DOHH2 (cell line): ENCODE measurements at regions not wholly inside any gene's neighbourhood (a gene's known extent, or its start where the extent isn't known, plus 50 kb on each side); places are given as distances from the start of the nearest gene placed in this dataset.

Source experiments
- H3F3A ChIP-seq: fragments of 200-600 bp; sonication (generic), shearing (Covaris generic); 2 replicates; pipeline ENCODE4 v1.6.0; 2016; ENCODE audit warnings: antibody characterized with exemption, mild to moderate bottlenecking; ENCODE audit not compliant: control insufficient read depth, insufficient read depth
- H3K27ac ChIP-seq: fragments of 200-600 bp; sonication (generic); 2 replicates; pipeline ENCODE4 v1.5.1; 2014; ENCODE audit warnings: low read depth, mild to moderate bottlenecking, low read length, moderate library complexity
- H3K27me3 ChIP-seq: fragments of 200-600 bp; sonication (generic); 2 replicates; pipeline ENCODE4 v1.6.1; 2014; ENCODE audit warnings: mild to moderate bottlenecking, low read length, mixed read lengths; ENCODE audit not compliant: control insufficient read depth
- H3K36me3 ChIP-seq: fragments of 200-600 bp; sonication (generic); 2 replicates; pipeline ENCODE4 v1.6.1; 2014; ENCODE audit warnings: mild to moderate bottlenecking, low read length, moderate library complexity, mixed read lengths; ENCODE audit not compliant: control insufficient read depth
- H3K4me1 ChIP-seq: fragments of 200-600 bp; sonication (generic); 2 replicates; pipeline ENCODE4 v1.6.1; 2014; ENCODE audit warnings: mild to moderate bottlenecking, low read length, mixed read lengths; ENCODE audit not compliant: control insufficient read depth
- H3K4me2 ChIP-seq: fragments of 200-600 bp; sonication (generic); 2 replicates; pipeline ENCODE4 v1.6.0; 2014; ENCODE audit warnings: mild to moderate bottlenecking, low read length, moderate library complexity
- H3K4me3 ChIP-seq: fragments of 200-600 bp; sonication (generic); 2 replicates; pipeline ENCODE4 v1.5.1; 2014; ENCODE audit warnings: mild to moderate bottlenecking, low read length, mixed read lengths
- H3K79me2 ChIP-seq: fragments of 200-600 bp; sonication (generic); 2 replicates; pipeline ENCODE4 v1.6.1; 2014; ENCODE audit warnings: mild to moderate bottlenecking, low read length, mixed read lengths; ENCODE audit not compliant: control insufficient read depth
- H3K9me2 ChIP-seq: fragments of 200-600 bp; sonication (generic); replicated peaks from 2 replicates; pipeline ENCODE4 v1.6.1; 2014; ENCODE audit warnings: mild to moderate bottlenecking, low read length, mixed read lengths; ENCODE audit not compliant: control insufficient read depth
- H3K9me3 ChIP-seq: fragments of 200-600 bp; sonication (generic); 2 replicates; pipeline ENCODE4 v1.6.1; 2014; ENCODE audit warnings: antibody characterized with exemption, low read length, mixed read lengths; ENCODE audit not compliant: control insufficient read depth, insufficient read depth
- H4K20me1 ChIP-seq: fragments of 200-600 bp; sonication (generic); 2 replicates; pipeline ENCODE4 v1.6.0; 2014; ENCODE audit warnings: low read depth, mild to moderate bottlenecking, antibody characterized with exemption, low read length, moderate library complexity; ENCODE audit not compliant: control insufficient read depth, insufficient read depth
- EZH2phosphoT487 ChIP-seq: fragments of 200-600 bp; sonication (generic); IDR thresholded peaks from 2 replicates; pipeline ENCODE4 v1.6.1; 2017; ENCODE audit warnings: borderline replicate concordance, mild to moderate bottlenecking, antibody characterized with exemption, low read length, moderate library complexity, mixed read lengths
- TF ChIP-seq, protein P1 (sequence below): fragments of 200-600 bp; sonication (generic); IDR thresholded peaks from one replicate; pipeline ENCODE4 v1.5.1; 2014; ENCODE audit warnings: antibody characterized with exemption, mild to moderate bottlenecking, low read depth, low read length; ENCODE audit not compliant: poor library complexity, severe bottlenecking

DNA sequence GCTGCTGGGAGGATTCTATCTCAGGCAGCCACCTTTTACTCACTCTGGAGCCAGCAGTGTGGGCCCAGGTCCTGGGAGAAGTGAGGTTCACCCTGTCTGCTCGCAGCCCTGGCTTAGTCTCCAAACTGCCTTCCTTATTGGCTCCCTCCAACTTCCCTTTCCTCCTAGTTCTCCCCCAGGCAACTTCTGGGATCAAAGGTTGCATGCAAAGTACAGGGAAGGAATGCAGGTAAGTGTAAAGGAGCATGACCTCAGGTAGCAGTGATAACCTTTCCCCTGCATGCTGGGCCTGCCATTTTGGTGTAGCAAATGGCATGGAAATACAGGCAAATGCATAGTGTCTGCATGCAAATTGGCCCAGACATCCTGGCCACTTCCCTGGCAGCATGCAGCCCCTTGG is 53.8 kb upstream of the ARAP3 start:
- no peaks in the 10 kb centered on the region for H3F3A ChIP-seq
- no peak overlapping the region for H3K4me3 ChIP-seq
- H3K4me2 ChIP-seq: no peak overlapping the region
- no peak overlapping the region for H3K27ac ChIP-seq
- H3K4me1 ChIP-seq: peaks cover 29% of the 10 kb centered on the region
- H4K20me1 ChIP-seq: no peaks in the 10 kb centered on the region
- no peaks in the 10 kb centered on the region for H3K9me3 ChIP-seq
- TF ChIP-seq, protein P1, sequence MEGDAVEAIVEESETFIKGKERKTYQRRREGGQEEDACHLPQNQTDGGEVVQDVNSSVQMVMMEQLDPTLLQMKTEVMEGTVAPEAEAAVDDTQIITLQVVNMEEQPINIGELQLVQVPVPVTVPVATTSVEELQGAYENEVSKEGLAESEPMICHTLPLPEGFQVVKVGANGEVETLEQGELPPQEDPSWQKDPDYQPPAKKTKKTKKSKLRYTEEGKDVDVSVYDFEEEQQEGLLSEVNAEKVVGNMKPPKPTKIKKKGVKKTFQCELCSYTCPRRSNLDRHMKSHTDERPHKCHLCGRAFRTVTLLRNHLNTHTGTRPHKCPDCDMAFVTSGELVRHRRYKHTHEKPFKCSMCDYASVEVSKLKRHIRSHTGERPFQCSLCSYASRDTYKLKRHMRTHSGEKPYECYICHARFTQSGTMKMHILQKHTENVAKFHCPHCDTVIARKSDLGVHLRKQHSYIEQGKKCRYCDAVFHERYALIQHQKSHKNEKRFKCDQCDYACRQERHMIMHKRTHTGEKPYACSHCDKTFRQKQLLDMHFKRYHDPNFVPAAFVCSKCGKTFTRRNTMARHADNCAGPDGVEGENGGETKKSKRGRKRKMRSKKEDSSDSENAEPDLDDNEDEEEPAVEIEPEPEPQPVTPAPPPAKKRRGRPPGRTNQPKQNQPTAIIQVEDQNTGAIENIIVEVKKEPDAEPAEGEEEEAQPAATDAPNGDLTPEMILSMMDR: no peak
- TF ChIP-seq EZH2phosphoT487: no peak
- no peaks in the 10 kb centered on the region for H3K9me2 ChIP-seq
- peaks cover 15% of the 10 kb centered on the region; the same call in 1 of the 2 replicates for H3K27me3 ChIP-seq
- H3K79me2 ChIP-seq: no peaks in the 10 kb centered on the region
- no peaks in the 10 kb centered on the region for H3K36me3 ChIP-seq

DNA sequence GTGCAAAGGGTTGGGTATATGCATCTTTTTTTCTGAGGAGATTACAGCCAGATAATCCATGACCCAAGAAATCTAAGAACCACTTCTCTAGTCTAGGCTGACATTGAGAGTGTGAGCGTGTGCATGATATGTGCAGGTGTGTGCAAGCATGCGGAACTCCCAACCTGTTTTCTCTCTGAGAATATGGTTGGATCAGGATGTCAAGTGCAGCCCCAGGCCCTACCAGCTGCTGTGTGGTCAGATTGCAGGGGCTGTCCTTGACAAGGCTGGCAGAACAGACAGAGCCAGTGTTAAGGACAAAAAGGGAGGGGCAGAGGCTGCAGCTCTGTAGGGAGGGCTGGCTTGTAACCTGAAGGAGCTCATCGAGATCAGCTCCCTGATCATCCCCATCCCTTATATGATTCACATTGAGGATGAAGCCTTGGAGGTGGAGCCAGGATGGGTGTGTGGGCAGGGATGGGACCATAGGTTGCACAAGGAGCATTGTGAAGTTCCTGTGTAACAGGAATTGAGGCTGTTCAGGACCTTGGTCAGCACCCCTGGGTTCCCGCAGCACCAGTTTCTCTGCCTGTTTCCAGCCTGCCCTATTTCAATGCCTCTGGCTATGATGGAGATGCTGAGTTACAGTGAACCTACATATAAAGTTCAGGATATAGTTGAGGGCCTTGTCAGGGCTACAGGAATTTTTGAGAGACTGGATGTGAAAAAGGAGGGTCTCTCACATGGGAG is 52.6 kb upstream of the ARAP3 start:
- peaks cover 29% of the 10 kb centered on the region for H3K4me1 ChIP-seq

GRCh38 chr5:141733198-141733597 is 51.2 kb upstream of the ARAP3 start:
- Histone ChIP-seq H3K4me3 (no peak overlapping the region), H3K9me2 (no peaks in the 10 kb centered on the region), H3F3A (no peaks in the 10 kb centered on the region), H3K27ac (no peak overlapping the region), H3K36me3 (no peaks in the 10 kb centered on the region), H3K79me2 (no peaks in the 10 kb centered on the region), H3K27me3 (peaks cover 15% of the 10 kb centered on the region; the same call in 1 of the 2 replicates), H3K4me2 (no peak overlapping the region), H3K9me3 (no peaks in the 10 kb centered on the region), H3K4me1 (peaks cover 29% of the 10 kb centered on the region), H4K20me1 (no peaks in the 10 kb centered on the region)
- TF ChIP-seq, protein P1: no peak
- TF ChIP-seq EZH2phosphoT487: no peak

More for the DNA sequence above, 52.6 kb upstream of the ARAP3 start:
- H3K27me3 ChIP-seq: peaks cover 15% of the 10 kb centered on the region; the same call in 1 of the 2 replicates
- H3K27ac ChIP-seq: no peak overlapping the region
- H3K79me2 ChIP-seq: no peaks in the 10 kb centered on the region
- H3K9me3 ChIP-seq: no peaks in the 10 kb centered on the region
- H3F3A ChIP-seq: no peaks in the 10 kb centered on the region
- H3K9me2 ChIP-seq: no peaks in the 10 kb centered on the region
- TF ChIP-seq, protein P1: no peak
- no peak for TF ChIP-seq EZH2phosphoT487
- H3K4me2 ChIP-seq: peak overlapping the region; percentile 21
- H3K36me3 ChIP-seq: no peaks in the 10 kb centered on the region
- H3K4me3 ChIP-seq: no peak overlapping the region
- H4K20me1 ChIP-seq: no peaks in the 10 kb centered on the region
